ENCODE measurements at regions not wholly inside any gene's neighbourhood (a gene's known extent, or its start where the extent isn't known, plus 50 kb on each side); places are given as distances from the start of the nearest gene placed in this dataset.

GRCh38 chr13:97120346-97120745 is 101.8 kb upstream of the MBNL2 start:
- Histone ChIP-seq H3K4me2 (ENCODE audit: low read depth, low read length, poor library complexity, severe bottlenecking) (no peak overlapping the region), H3K36me3 (ENCODE audit: low read length) (no peaks in the 10 kb centered on the region), H3K9me3 (ENCODE audit: insufficient read depth, low read length) (no peaks in the 10 kb centered on the region), H3K9ac (ENCODE audit: low read length) (no peak overlapping the region), H3K4me3 (ENCODE audit: insufficient read depth, low read length, poor library complexity, severe bottlenecking) (no peak overlapping the region), H3K9me2 (replicated peaks; ENCODE audit: insufficient read depth, low read length) (no peaks in the 10 kb centered on the region), H3K27ac (ENCODE audit: low read depth, low read length) (no peak overlapping the region), H3F3A (ENCODE audit: insufficient read depth) (no peaks in the 10 kb centered on the region), H2AFZ (ENCODE audit: low read depth, low read length, severe bottlenecking) (no peak overlapping the region), H4K20me1 (ENCODE audit: low read depth, low read length) (no peaks in the 10 kb centered on the region), H3K27me3 (ENCODE audit: low read length) (no peaks in the 10 kb centered on the region), H3K79me2 (ENCODE audit: insufficient read depth, low read length) (no peaks in the 10 kb centered on the region)
- TF ChIP-seq EZH2phosphoT487 (conservative IDR thresholded peaks at IDR 0.05; ENCODE audit: low read length) = no peak
- TF ChIP-seq, protein P1, sequence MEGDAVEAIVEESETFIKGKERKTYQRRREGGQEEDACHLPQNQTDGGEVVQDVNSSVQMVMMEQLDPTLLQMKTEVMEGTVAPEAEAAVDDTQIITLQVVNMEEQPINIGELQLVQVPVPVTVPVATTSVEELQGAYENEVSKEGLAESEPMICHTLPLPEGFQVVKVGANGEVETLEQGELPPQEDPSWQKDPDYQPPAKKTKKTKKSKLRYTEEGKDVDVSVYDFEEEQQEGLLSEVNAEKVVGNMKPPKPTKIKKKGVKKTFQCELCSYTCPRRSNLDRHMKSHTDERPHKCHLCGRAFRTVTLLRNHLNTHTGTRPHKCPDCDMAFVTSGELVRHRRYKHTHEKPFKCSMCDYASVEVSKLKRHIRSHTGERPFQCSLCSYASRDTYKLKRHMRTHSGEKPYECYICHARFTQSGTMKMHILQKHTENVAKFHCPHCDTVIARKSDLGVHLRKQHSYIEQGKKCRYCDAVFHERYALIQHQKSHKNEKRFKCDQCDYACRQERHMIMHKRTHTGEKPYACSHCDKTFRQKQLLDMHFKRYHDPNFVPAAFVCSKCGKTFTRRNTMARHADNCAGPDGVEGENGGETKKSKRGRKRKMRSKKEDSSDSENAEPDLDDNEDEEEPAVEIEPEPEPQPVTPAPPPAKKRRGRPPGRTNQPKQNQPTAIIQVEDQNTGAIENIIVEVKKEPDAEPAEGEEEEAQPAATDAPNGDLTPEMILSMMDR (IDR thresholded peaks at IDR 0.05; ENCODE audit: insufficient read depth, low read length, poor library complexity, severe bottlenecking) = no peak

- Histone ChIP-seq H3K4me3 (ENCODE audit: insufficient read depth, low read length, poor library complexity, severe bottlenecking) (no peak overlapping the region), H3K4me2 (ENCODE audit: low read depth, low read length, poor library complexity, severe bottlenecking) (no peak overlapping the region), H4K20me1 (ENCODE audit: low read depth, low read length) (no peaks in the 10 kb centered on the region), H3K27ac (ENCODE audit: low read depth, low read length) (no peak overlapping the region), H3K36me3 (ENCODE audit: low read length) (no peaks in the 10 kb centered on the region), H3K9me3 (ENCODE audit: insufficient read depth, low read length) (no peaks in the 10 kb centered on the region), H3K9ac (ENCODE audit: low read length) (no peak overlapping the region), H3K79me2 (ENCODE audit: insufficient read depth, low read length) (no peaks in the 10 kb centered on the region), H3K9me2 (replicated peaks; ENCODE audit: insufficient read depth, low read length) (no peaks in the 10 kb centered on the region), H2AFZ (ENCODE audit: low read depth, low read length, severe bottlenecking) (no peak overlapping the region), H3F3A (ENCODE audit: insufficient read depth) (no peaks in the 10 kb centered on the region), H3K27me3 (ENCODE audit: low read length) (no peaks in the 10 kb centered on the region)
- no peak for TF ChIP-seq EZH2phosphoT487 (conservative IDR thresholded peaks at IDR 0.05; ENCODE audit: low read length)
- TF ChIP-seq, protein P1 (IDR thresholded peaks at IDR 0.05; ENCODE audit: insufficient read depth, low read length, poor library complexity, severe bottlenecking) = no peak
Measured at GRCh38 chr13:97120976-97121375, 101.2 kb upstream of the MBNL2 start.

- no peaks in the 10 kb centered on the region for H3K9me3 ChIP-seq (ENCODE audit: insufficient read depth, low read length)
- no peaks in the 10 kb centered on the region for H3K79me2 ChIP-seq (ENCODE audit: insufficient read depth, low read length)
- no peak overlapping the region for H3K4me2 ChIP-seq (ENCODE audit: low read depth, low read length, poor library complexity, severe bottlenecking)
- H3K36me3 ChIP-seq (ENCODE audit: low read length) = no peaks in the 10 kb centered on the region
- no peaks in the 10 kb centered on the region for H4K20me1 ChIP-seq (ENCODE audit: low read depth, low read length)
- TF ChIP-seq, protein P1 (IDR thresholded peaks at IDR 0.05; ENCODE audit: insufficient read depth, low read length, poor library complexity, severe bottlenecking) = no peak
- no peak for TF ChIP-seq EZH2phosphoT487 (conservative IDR thresholded peaks at IDR 0.05; ENCODE audit: low read length)
- H3K9me2 ChIP-seq (replicated peaks; ENCODE audit: insufficient read depth, low read length) = no peaks in the 10 kb centered on the region
- H2AFZ ChIP-seq (ENCODE audit: low read depth, low read length, severe bottlenecking) = no peak overlapping the region
- no peak overlapping the region for H3K4me3 ChIP-seq (ENCODE audit: insufficient read depth, low read length, poor library complexity, severe bottlenecking)
- H3K9ac ChIP-seq (ENCODE audit: low read length) = no peak overlapping the region
- H3F3A ChIP-seq (ENCODE audit: insufficient read depth) = no peaks in the 10 kb centered on the region
- H3K27me3 ChIP-seq (ENCODE audit: low read length) = no peaks in the 10 kb centered on the region
- H3K27ac ChIP-seq (ENCODE audit: low read depth, low read length) = no peak overlapping the region
Measured at GRCh38 chr13:97121894-97122293, 100.2 kb upstream of the MBNL2 start.
